ENCODE measurements at regions not wholly inside any gene's neighbourhood (a gene's known extent, or its start where the extent isn't known, plus 50 kb on each side); places are given as distances from the start of the nearest gene placed in this dataset.

DNA sequence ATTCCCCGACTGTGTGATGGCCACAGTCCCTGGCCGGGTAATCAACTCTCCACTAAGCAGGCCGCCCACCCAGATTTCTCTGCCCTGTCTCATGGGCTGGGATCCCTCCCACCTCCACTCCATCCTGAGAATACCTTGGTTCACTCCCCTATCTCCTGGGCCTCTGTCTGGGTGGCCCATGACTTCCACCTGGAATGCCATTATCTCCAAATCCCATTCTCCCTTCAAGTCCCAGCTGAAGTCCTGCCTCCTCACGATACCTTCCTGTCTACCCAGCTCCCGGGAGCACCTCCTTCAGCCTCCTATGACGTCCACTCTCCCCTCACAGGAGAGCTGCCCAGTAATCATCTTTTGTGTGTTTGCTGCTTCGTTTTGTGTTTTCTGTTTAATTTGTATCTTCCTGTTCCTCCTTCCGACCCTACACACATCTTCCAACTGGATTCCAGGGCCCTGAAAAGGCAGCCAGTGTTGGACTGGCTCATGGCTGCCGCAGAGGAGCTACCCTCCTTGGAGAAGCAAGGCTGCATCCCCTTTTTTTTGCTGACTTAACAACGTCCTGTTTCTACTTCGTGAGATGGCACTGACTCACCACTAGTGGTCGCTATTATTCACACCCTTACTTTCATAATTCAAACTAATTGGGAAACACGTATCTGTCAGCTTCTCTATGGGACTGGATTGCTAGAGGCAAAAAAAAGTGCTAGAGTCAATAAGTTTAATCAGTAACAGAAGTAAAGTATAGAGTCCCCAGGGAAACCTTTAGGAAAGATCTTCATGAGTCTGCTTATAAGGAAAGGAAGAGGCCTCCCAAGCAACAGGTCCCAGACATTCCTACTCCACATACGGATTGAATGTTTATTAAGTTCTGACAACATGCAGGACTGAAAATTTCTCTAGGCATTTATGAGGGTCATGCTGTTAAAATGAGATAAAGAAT, 171.9 kb upstream of the GATA6 start:
- DNase-seq: no peak

DNA sequence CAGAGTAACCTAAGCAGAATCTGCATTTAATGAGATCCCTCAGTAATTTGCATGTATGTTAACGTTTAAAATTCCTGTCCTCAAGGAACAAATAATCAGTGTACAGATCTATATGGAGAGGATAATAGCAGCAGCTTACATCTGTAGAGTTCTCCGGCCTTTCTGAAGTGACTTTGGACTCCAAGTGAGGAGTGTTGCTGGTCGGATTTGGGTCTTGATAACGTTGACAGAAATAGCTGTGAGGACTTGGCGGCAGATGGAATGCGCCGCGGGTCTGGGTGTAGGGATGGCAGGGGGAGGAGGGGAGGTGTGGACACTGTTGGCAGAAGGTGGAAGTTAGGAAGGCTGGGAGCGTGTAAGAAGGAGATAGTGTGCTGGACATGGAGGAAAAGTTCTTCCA, 170.9 kb upstream of the GATA6 start:
- DNase-seq: no peak

DNA sequence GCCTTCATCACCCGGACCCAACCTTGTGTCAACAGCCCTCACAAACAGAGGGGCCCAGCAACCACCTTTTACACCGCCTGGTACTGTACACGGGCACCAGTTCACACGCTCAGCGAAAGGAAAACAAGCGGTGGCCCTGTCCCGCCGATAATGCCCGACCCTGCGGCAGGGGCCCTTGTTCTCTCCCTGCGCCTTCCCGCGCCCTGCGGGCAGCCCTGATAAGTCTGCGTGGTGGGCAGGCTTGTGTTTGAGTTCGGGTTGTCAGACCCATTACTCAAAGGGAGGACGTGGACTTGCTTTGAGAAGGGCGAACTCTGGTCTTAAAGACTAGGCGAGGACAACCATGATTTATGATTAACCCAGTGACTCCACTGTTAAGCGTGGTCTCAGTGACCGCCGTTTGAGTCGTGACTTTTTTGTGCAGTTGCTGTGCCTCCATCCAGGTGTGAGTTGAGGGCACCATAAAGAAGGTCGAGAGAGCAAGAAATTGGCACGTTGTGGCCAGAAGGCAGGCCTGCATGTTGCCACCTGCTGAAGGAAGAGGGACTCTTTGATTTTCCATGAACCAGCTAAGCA, 167.4 kb upstream of the GATA6 start:
- no peak for DNase-seq

DNA sequence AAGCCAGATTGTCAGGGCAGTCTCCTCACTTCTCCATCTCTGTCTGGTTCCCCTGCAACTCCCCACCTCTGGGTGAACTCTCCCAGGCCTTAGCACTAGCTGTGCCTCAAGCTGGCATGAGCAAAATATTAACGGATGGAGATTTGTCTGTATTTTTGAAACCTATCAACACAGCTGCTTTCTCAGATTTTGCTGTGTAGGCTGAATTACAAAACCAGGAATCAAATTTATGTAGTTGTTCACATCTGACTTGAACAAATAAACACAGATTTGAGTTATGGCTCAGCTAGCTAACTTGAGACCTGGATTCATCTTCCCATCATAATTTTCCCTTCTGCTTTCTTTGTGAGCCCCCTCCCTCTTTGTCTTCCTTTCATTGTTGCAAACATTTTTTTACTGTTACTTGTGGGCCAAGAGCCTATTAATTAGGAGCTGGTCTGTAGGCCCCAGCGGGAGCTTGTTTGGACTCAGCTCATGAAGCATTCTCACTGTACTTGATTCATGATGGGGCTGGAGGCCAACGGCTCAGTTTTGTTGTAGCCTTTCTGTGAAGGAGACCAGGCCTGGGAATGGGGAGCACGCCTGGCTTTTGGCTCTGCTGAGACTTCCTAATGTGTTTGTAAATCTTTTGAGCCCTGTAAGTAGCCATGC, 164.1 kb upstream of the GATA6 start:
- DNase-seq: no peak

DNA sequence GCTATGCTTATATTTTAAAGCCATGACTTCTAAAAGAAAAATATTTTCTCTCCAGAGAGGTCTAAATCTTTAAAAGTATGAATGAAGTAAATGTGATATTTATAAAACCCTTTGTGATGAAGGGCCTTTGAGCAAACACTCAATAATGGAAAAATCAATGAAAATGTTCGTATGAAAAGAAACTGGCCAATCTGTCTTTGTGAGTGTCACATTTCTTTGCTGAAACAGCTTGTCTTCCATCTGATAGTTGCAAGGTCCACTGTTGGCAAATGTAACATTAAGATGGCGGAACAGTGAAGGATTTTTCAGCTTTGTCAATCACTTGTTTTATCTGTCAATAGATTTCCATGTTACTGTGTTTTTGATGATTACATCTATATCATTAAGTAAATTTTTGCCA, 162.9 kb upstream of the GATA6 start:
- no peak for DNase-seq

DNA sequence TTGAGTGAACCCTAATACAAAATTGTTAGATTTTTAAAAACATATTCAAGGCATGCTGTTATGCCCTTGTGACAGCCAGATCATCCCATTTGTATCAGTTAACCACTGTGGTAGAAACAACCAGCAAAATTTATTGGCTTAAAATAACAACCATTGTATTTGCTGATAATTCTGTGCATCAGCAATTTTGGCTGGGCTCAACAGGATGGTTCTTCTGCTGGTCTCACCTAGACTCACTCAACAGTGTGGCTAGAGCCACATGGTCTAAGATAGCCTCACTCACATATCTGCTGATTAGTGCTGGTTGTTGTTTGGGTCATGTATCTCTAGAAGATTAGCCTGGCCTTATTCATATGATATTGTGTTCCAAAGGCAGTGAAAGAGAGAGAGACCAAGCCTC, 160.1 kb upstream of the GATA6 start:
- DNase-seq: no peak

DNA sequence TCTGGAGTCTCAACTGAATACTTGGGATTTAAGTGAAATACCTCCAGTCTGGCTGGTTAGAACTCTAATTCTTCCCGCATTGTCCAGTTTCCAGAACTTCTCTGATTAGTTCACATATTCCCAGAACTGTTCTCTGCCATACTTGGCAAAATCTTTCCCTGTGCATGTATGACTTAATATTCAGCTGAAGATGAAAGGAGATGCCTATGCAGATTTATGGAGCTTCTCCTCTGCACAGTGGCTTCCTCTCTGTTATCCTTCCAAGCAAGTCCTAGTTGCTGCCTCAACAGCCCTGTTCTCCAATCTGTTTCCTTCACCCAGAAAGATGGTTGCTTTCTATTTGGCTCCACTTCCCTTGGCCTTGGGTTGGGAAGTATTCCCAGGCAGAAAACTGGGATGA, 155.4 kb upstream of the GATA6 start:
- DNase-seq: no peak

DNA sequence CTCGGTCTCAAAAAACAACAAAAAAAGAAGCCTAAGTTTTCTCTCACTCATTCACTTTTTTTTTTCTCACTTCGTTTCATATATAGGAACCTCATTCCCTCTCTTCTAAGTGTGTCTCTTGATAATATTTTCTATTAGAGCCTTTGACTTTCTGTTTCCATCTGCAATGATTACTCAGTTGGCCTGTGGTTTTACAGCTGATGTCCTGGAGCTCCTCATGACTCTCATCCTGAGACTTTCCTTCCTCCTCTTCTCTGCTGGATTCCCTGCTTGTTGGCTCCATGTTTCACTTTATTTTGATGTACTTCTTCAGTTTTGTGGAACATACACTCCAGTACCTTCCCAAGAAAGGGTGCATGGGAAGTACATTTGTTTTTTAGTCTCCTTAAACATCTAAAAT, 154.2 kb upstream of the GATA6 start:
- no peak for DNase-seq

DNA sequence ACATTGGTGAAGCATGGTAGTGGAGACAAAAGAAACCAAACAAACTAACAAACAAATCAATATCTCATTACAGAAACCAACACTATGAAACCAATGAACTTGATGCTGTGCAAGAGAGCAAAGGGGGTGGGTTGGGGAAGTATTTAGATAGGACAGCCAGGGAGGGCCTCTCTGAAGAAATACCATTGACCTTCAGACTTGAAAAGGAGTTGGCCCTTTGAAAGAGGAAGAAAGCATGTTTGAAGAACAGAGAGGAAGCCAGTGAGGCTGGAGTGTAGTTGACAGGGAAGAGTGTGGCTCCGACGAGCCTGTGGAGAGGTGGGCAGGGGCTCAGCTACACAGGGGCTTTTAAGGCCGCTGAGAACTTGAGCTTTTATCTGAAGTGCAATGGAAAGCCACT, 151.0 kb upstream of the GATA6 start:
- no peak for DNase-seq

DNA sequence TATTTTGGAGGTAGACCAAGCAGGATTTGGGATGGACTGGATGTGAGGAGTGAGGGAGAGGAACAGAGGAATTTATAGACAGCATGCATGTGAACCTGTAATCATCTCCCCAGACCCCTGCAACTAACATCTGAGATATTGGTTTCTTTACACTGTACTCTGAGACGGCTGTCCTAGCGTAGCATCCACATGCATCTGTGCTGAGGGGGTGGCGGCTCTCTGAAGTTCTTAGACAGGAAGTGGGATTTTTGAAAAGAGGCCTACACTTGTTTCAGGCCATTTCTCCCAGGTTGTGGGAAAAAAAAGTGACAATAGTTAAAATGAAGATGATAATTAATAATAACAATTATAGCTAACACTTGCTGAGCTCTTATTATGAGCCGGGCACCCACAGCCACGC, 150.2 kb upstream of the GATA6 start:
- DNase-seq: no peak

DNA sequence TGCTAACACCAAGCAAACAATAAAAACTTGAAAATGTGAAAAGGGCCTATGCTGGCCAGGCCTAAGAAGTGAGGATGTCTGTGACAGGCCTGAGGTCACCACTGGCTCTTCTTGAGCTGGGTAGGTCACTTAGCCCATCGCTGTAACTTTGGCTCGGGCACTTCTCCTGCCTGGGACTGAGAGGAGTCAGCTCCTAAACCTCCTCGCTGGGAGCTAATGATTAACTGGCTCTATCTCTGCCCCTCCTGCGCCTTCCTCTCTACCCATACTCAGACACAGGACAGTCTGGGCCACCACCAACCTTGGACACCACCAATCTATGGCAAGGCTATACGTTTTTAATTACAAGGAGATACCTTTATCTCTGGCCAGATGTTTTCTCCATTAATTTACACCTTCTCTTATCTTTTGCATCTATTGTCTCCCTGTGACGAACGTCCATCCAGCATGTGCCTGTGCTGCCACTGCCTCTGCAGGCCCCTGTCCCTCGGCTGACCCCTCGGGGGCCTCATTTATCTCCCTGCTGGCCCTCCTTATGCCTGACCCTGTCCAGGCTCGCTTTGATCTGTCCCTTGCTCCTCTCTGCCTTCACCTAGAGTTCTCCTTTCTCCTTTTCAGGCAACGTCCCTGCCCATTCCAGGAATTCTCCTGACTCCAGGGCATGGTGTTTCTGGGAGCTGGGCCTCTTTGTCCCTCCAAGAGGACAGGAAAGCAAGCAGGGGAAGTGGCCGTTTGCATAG, 149.1 kb upstream of the GATA6 start:
- DNase-seq: no peak

DNA sequence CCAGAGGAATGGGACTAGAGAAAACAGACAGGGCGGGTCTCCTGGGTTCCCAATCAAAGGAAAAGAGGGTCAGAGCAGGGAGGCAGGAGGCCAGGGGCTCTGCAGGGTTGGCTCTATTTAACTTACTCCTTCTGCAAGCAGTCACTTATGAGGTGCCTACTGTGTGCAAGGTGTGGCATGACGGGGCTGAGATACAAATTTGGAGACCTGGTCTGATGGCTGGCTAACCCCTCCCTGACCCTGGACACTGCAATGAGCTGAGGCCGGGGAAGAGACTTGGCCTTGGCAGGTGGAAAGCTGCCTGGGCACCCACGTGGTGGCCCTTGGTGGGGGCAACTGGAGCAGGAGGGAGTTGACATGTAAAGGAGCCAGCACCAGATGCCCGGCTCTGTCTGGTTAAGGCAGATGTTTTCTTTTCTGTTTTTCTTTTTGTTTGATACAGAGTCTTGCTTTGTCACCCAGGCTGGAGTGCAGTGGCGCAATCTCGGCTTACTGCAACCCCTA, 148.5 kb upstream of the GATA6 start:
- DNase-seq: no peak

DNA sequence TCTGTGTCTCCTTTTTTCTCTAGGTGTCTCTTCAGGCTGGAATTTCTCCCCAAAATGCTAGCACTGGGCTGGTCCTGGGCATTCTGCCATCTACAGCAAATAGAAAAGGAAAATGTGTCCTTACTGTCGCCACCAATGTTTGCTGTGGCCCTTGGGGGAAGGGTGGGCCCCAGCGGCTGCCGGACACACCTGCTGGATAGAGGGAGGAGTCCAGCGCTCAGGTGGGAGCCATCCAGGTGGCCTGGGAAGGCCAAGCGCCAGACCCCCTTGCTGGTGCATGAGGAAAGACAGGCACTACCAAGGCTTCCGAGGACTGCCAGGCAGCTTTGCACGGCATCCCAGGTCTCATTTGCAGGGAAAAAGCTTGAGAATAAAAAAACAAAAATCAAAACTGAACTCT, 147.7 kb upstream of the GATA6 start:
- no peak for DNase-seq

DNA sequence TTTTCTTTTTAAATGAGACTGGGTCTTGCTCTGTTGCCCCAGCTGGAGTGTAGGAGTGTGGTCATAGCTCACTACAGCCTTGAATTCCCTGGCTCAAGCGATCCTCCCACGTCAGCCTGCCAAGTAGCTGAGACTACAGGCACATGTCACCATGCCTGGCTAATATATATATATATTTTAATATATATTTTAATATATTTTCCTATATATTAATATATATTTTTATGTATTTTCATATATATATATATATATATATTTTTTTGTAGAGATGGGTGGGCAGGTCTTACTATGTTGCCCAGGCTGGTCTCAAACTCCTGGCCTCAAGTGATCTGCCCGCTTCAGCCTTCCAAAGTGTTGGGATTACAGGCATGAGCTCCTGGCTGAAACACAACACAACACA, 144.5 kb upstream of the GATA6 start:
- DNase-seq: no peak

DNA sequence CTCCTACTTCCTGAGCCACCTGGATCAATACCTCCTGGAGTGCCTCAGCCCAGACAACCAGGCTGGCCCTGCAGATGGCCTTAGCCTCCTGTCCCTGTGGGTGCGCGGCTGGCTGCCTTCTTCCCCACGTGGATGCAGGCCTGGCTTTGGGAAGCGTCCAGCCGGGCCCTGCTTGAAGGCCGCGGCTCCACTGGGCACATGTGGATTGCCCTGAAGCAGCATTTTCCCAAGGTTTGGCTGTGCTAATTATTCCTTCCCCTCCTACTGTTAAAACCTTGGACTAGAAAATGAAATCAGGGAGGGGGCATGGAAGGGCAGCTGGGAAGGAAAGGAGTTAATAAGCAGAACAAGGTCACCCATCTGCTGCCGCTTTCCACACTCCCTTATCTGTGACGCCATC, 143.0 kb upstream of the GATA6 start:
- no peak for DNase-seq

DNA sequence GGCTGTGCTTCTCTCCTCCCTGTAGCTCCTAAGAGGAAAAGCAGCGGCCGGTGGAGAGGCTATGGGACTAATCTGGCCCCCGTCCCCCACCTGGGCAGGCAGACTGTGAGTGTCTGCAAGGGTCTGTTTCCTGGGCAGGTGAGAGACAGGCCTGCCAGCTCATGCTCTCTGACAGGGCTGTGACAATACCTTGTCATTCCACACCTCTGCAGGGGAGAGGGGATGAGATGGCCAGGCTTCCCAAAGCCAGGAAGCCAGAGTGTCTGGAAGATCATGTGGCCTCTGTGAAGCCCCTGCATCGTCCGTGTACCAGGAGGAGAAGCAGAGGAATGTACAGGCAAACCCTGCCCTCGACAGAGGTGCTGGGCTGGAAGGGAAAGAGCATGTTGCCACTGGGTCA, 142.5 kb upstream of the GATA6 start:
- DNase-seq: no peak

DNA sequence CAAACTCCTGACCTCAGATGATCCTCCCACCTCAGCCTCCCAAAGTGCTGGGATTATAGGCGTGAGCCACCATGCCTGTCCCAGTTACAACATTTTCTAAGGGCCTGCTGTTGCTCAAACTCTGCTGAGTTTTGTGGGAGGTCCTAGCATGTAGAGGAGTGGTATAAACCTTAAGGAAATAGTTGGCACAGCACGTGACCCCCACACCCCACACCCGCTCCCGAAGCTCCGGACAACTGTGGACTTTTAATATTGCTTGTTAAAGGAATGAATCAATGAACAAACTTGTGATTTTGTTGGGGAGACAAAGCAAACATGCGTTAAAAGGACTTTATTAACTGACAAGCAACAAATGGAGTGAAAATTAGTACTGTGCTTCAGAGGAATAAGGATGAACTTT, 137.8 kb upstream of the GATA6 start:
- no peak for DNase-seq

DNA sequence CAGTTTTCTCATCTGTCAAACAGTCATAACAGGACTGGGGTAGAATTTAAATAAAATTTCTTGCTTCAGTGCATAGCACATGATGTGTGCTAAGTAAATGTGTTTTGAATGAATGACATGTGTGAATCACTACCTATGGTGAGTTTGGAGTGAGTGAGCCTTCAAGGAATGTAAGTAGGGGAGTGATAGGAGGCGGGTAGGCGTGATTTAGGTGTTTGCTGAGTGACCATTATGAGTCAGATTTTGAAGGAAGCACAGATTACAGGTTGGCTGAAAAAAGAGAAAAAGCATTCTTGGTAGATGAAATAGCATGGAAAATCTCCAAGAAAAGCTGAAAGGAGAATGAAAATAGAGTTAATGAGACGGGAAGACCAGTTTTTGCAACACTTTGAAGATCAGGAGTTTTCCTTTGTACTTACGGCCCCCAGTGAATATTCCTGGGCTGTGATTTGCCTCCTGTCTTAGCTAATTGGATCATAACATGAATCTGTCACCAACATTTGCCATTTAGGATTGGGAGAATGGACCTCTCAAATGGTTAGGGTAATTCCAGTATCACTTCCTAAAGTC, 136.9 kb upstream of the GATA6 start:
- no peak for DNase-seq

DNA sequence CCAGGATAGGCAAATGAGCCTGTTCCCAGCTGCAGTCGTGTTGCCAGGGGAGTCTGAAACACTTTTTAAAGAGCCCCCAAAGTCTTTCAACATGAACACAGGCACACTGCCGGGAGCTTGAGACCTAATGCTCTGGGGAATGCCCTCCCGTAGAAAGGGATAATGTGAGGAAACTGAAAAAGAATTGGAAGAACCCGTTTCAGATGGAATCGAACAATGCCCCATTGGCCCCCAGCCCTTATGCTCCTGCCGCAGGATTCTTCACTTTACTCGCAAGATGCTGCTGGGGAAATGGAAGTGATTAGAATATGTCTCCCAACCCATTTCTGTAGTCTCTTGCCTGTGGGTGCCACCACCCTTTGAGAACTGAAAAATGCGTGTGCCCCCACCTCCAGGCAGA, 136.3 kb upstream of the GATA6 start:
- no peak for DNase-seq

DNA sequence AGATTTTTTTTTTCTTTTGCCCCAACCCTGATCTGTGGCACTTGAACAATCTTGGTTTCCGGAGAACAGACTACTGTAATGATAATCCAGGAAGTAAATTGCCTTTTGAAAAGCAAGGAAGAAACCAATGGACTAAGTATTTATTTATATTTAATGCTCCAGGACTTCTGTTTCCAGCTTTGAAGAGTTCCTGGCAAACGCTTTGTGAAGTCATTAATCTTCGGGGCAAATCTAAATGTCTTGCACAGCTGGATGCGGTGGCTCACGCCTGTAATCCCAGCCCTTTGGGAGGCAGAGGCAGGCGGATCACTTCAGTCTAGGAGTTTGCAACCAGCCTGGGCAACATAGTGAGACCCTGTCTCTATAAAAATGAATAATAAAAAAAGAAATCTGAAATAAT, 135.1 kb upstream of the GATA6 start:
- DNase-seq: no peak

DNA sequence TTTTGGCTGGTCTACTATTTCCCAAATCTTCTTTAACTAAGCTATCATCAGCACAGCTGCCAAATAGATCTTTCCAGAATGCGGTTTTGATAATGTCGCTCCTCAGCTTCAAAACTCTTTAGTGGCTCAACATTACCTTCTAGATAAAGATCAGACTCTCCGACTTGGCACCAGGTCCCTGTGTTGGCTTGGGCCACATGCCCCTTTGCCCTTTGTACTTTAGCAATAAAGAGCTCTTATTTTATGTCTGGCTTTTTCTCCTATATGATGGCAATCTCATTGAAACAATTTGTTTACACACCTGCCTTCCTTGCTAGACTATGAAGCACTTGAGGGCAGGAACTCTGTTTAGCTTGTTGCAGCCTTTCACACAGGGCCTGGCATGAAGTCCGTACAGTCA, 128.9 kb upstream of the GATA6 start:
- no peak for DNase-seq

DNA sequence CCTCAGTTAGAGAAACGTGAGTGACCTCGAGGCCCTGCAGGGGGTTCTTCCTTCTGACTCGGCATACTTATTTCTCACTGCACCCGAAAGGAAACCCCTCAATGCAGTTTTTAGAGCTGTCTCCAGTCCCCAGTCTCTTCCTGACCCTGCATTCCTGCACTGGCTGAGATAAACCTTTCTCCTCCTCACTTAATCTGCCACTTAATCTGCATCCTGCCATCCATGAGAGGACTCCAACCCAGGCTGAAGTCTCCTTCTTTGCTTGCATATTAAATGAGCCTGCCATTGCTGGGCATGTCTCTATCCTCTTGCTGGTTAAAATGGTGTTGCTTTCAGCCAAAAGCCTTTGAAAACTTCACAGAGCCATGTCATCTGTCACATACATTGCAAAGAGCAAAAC, 125.6 kb upstream of the GATA6 start:
- no peak for DNase-seq
